Ishikawa (cell line): ENCODE measurements at regions not wholly inside any gene's neighbourhood (a gene's known extent, or its start where the extent isn't known, plus 50 kb on each side); places are given as distances from the start of the nearest gene placed in this dataset.

Experiments used
- CEBPB ChIP-seq: IDR thresholded peaks from 2 replicates; pipeline ENCODE4 v1.6.1; 2012
- CREB1 ChIP-seq: IDR thresholded peaks from 2 replicates; pipeline ENCODE4 v1.6.1; 2012; ENCODE audit warnings: low read depth
- EP300 ChIP-seq: IDR thresholded peaks from 2 replicates; pipeline ENCODE4 v1.6.1; 2012; ENCODE audit warnings: borderline replicate concordance
- MAX ChIP-seq: IDR thresholded peaks from 2 replicates; pipeline ENCODE4 v1.6.1; 2012
- NFIC ChIP-seq: IDR thresholded peaks from 2 replicates; pipeline ENCODE4 v1.6.1; 2012
- REST ChIP-seq: IDR thresholded peaks from 2 replicates; pipeline ENCODE4 v1.6.1; 2012; ENCODE audit warnings: low read depth, mild to moderate bottlenecking
- TAF1 ChIP-seq: IDR thresholded peaks from 2 replicates; pipeline ENCODE4 v1.6.1; 2012; ENCODE audit warnings: low read depth, mild to moderate bottlenecking
- ZBTB7A ChIP-seq: IDR thresholded peaks from 2 replicates; pipeline ENCODE4 v1.6.1; 2012; ENCODE audit warnings: low read depth

DNA sequence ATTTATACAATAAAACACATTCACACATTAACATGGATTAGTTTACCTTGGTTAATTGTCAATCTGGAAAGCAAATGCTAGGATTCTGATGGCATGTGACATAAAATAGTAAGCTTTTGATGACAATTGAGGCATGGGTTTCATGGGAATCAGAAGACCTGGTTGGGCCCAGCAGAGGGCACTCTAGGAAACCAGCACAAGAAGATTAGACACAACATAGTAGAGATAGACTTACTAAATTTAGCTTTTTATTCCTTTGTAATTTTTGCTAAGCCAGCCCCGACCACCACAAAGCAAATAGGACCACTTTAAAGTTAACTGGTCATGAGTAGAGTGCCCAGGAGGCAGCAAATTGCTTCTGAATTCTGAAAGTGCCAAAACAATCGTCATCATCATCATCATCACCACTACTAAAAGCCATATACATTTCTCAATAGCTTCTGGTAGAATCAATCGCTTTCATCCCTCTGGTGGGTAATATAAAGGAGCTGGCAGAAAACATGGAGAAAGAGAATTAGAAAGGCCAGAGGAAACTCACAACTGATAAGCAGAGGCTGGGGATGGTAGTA is 163.2 kb downstream of the ARRDC3 start:
- TF ChIP-seq NFIC, result no peak
- no peak for TF ChIP-seq EP300
- no peak for TF ChIP-seq REST
- TF ChIP-seq MAX, result no peak
- no peak for TF ChIP-seq CREB1
- TF ChIP-seq TAF1, result no peak
- TF ChIP-seq ZBTB7A, result no peak
- TF ChIP-seq CEBPB, result no peak
